Liver (tissue), 8 donors: ENCODE measurements at regions not wholly inside any gene's neighbourhood (a gene's known extent, or its start where the extent isn't known, plus 50 kb on each side); places are given as distances from the start of the nearest gene placed in this dataset.
"Not testable (repeated sequence)": the region's sequence is repeated elsewhere in the genome, so short reads cannot be mapped to it uniquely, and the experiment has no call there.

ENCODE experiments used
- DNase-seq: peaks from one replicate; pipeline ENCODE4 v3.0.0-alpha.2; 2017; ENCODE audit warnings: low spot score
- H3K27ac ChIP-seq, 2 donors: one replicate each; pipeline ENCODE4 v1.7.0; 2013; ENCODE audit warnings: inconsistent platforms in 2 of 2, low read length in 2 of 2, control low read depth in 1 of 2, low read depth in 1 of 2, mild to moderate bottlenecking in 1 of 2
- H3K27me3 ChIP-seq, 4 donors: one replicate each; pipeline versions ENCODE4 v1.6.1 to v1.7.0; 2013; ENCODE audit warnings: low read length in 3 of 4, inconsistent platforms in 1 of 4, mild to moderate bottlenecking in 1 of 4, moderate library complexity in 1 of 4; ENCODE audit not compliant: control insufficient read depth in 4 of 4, insufficient read depth in 4 of 4
- H3K36me3 ChIP-seq, 4 donors: one replicate each; pipeline versions ENCODE4 v1.6.1 to v1.7.0; 2013; ENCODE audit warnings: low read length in 3 of 4, mild to moderate bottlenecking in 3 of 4, low read depth in 1 of 4, moderate library complexity in 1 of 4; ENCODE audit not compliant: control insufficient read depth in 4 of 4, insufficient read depth in 3 of 4
- H3K4me1 ChIP-seq, 4 donors: one replicate each; pipeline versions ENCODE4 v1.6.1 to v1.7.0; 2013; ENCODE audit warnings: low read length in 3 of 4, mild to moderate bottlenecking in 3 of 4, moderate library complexity in 1 of 4; ENCODE audit not compliant: control insufficient read depth in 4 of 4, insufficient read depth in 4 of 4
- H3K4me3 ChIP-seq, 3 donors: one replicate each; pipeline versions ENCODE4 v1.6.1 to v1.7.0; 2013; ENCODE audit warnings: low read length in 3 of 3, control low read depth in 1 of 3, low read depth in 1 of 3, mild to moderate bottlenecking in 1 of 3
- H3K9ac ChIP-seq, 2 donors: one replicate each; pipeline ENCODE4 v1.7.0; 2013; ENCODE audit warnings: low read length in 2 of 2, mild to moderate bottlenecking in 2 of 2, moderate library complexity in 2 of 2, control low read depth in 1 of 2, low read depth in 1 of 2
- H3K9me3 ChIP-seq, 4 donors: one replicate each; pipeline versions ENCODE4 v1.6.1 to v1.7.0; 2013; ENCODE audit warnings: low read length in 3 of 4; ENCODE audit not compliant: control insufficient read depth in 4 of 4
- ATF3 ChIP-seq: IDR thresholded peaks from 2 replicates; pipeline ENCODE4 v1.6.1; 2016; ENCODE audit warnings: antibody characterized with exemption
- CTCF ChIP-seq: fragments of 150-350 bp; IDR thresholded peaks from 2 replicates; pipeline ENCODE4 v1.5.1; 2017; ENCODE audit warnings: improper control_type of control experiment, low read depth, low read length; ENCODE audit not compliant: missing input control
- EGR1 ChIP-seq, 2 donors: IDR thresholded peaks; 2 replicates each; pipeline ENCODE4 v1.6.1; 2016 to 2018; ENCODE audit warnings: antibody characterized with exemption in 2 of 2, low read depth in 2 of 2
- FOXA1 ChIP-seq: IDR thresholded peaks from 2 replicates; pipeline ENCODE4 v1.6.1; 2016; ENCODE audit warnings: antibody characterized with exemption
- GABPA ChIP-seq, 2 donors: IDR thresholded peaks in 1 of 2; conservative IDR thresholded peaks in 1 of 2; 2 replicates each; pipeline ENCODE4 v1.6.1; 2016; ENCODE audit warnings: antibody characterized with exemption in 2 of 2, mild to moderate bottlenecking in 1 of 2, moderate library complexity in 1 of 2
- HNF4A ChIP-seq, 2 donors: conservative IDR thresholded peaks; 2 replicates each; pipeline ENCODE4 v1.6.1; 2016; ENCODE audit warnings: antibody characterized with exemption in 2 of 2, mild to moderate bottlenecking in 2 of 2
- HNF4G ChIP-seq: IDR thresholded peaks from 2 replicates; pipeline ENCODE4 v1.6.1; 2016; ENCODE audit warnings: antibody characterized with exemption
- JUND ChIP-seq, 2 donors: IDR thresholded peaks; 2 replicates each; pipeline ENCODE4 v1.6.1; 2016; ENCODE audit warnings: antibody characterized with exemption in 2 of 2
- NR2F2 ChIP-seq: IDR thresholded peaks from 2 replicates; pipeline ENCODE4 v1.6.1; 2016; ENCODE audit warnings: antibody characterized with exemption
- RAD21 ChIP-seq, 2 donors: IDR thresholded peaks; 2 replicates each; pipeline ENCODE4 v1.6.1; 2016; ENCODE audit warnings: antibody characterized with exemption in 2 of 2, mild to moderate bottlenecking in 2 of 2
- REST ChIP-seq: IDR thresholded peaks from 2 replicates; pipeline ENCODE4 v1.6.1; 2016; ENCODE audit warnings: antibody characterized with exemption, mild to moderate bottlenecking
- RXRA ChIP-seq, 2 donors: IDR thresholded peaks; 2 replicates each; pipeline ENCODE4 v1.6.1; 2017 to 2018; ENCODE audit warnings: antibody characterized with exemption in 2 of 2, mild to moderate bottlenecking in 1 of 2
- SP1 ChIP-seq: IDR thresholded peaks from 2 replicates; pipeline ENCODE4 v1.6.1; 2018; ENCODE audit warnings: antibody characterized with exemption, mild to moderate bottlenecking
- TAF1 ChIP-seq: conservative IDR thresholded peaks from 2 replicates; pipeline ENCODE4 v1.6.1; 2016; ENCODE audit warnings: antibody characterized with exemption, mild to moderate bottlenecking
- YY1 ChIP-seq: IDR thresholded peaks from 2 replicates; pipeline ENCODE4 v1.6.1; 2016; ENCODE audit warnings: antibody characterized with exemption, mild to moderate bottlenecking
- ZBTB33 ChIP-seq: IDR thresholded peaks from 2 replicates; pipeline ENCODE4 v1.6.1; 2016; ENCODE audit warnings: antibody characterized with exemption
- WGBS: extraction: QIAGEN DNeasy Blood & Tissue Kit; methylation state at CpG from one replicate; pipeline ENCODE4 v1.1.7; 2013; 5-methylcytosine and 5-hydroxymethylcytosine counted together
- donor health status: healthy.
- donor health status: healthy.
- donor health status: healthy.
- donor health status: healthy.
- donor health status: healthy.

GRCh38 chr2:195330513-195330956 lies 326.5 kb upstream of the SLC39A10 start (continued):
- TF ChIP-seq CTCF, result no peak
- no peak for TF ChIP-seq RAD21 (IDR thresholded peaks at IDR 0.05)
- TF ChIP-seq YY1, result no peak
- no peak for TF ChIP-seq TAF1
- no peak for TF ChIP-seq JUND (IDR thresholded peaks at IDR 0.05)

GRCh38 chr2:195329784-195330183 lies 327.2 kb upstream of the SLC39A10 start:
- H3K4me3 ChIP-seq, H3K9me3 ChIP-seq, H3K4me1 ChIP-seq, H3K27me3 ChIP-seq, H3K9ac ChIP-seq, H3K27ac ChIP-seq, H3K36me3 ChIP-seq, DNase-seq: not testable (repeated sequence)

GRCh38 chr2:195326537-195326936 lies 330.5 kb upstream of the SLC39A10 start:
- Histone ChIP-seq H3K4me1 (no peaks in the 10 kb centered on the region), H3K4me3 (no peak overlapping the region), H3K9ac (no peak overlapping the region), H3K27me3 (no peaks in the 10 kb centered on the region), H3K27ac (no peak overlapping the region), H3K36me3 (no peaks in the 10 kb centered on the region), H3K9me3 (peaks cover 0 to 2% (median 0%) of the 10 kb centered on the region in 4 donors)
- TF ChIP-seq HNF4A (conservative IDR thresholded peaks at IDR 0.05) (no peak), TAF1 (no peak), RXRA (IDR thresholded peaks at IDR 0.05) (no peak), EGR1 (IDR thresholded peaks at IDR 0.05; ENCODE audit: low read depth in 2 of 2) (no peak)
- no peak for DNase-seq

GRCh38 chr2:195322324-195322723 lies 334.7 kb upstream of the SLC39A10 start:
- H3K9me3 ChIP-seq, result peaks cover 0 to 2% (median 0%) of the 10 kb centered on the region in 4 donors
- no peak overlapping the region for H3K4me3 ChIP-seq
- no peaks in the 10 kb centered on the region for H3K36me3 ChIP-seq
- H3K27ac ChIP-seq, result no peak overlapping the region
- TF ChIP-seq YY1 (no peak), HNF4G (no peak), HNF4A (conservative IDR thresholded peaks at IDR 0.05) (no peak), SP1 (no peak), TAF1 (no peak), REST (no peak), NR2F2 (no peak), GABPA (IDR thresholded peaks at IDR 0.05 in 1 of 2, conservative IDR thresholded peaks at IDR 0.05 in 1 of 2) (no peak), EGR1 (IDR thresholded peaks at IDR 0.05; ENCODE audit: low read depth in 2 of 2) (no peak), RXRA (IDR thresholded peaks at IDR 0.05) (no peak), ZBTB33 (no peak), FOXA1 (no peak), ATF3 (no peak)
- no peaks in the 10 kb centered on the region for H3K27me3 ChIP-seq
- no peaks in the 10 kb centered on the region for H3K4me1 ChIP-seq
- no peak overlapping the region for H3K9ac ChIP-seq
- WGBS, result 43% methylated on average over 4 of the region's 4 CpGs
- DNase-seq, result no peak
